OCI-LY3 (cell line): ENCODE measurements at regions not wholly inside any gene's neighbourhood (a gene's known extent, or its start where the extent isn't known, plus 50 kb on each side); places are given as distances from the start of the nearest gene placed in this dataset.
A peak's percentile ranks its signal among the peaks of the same experiment; 100 is the strongest.

Experiments
- H2AFZ ChIP-seq: fragments of 200-600, 300-600 bp; shearing (Covaris generic); 2 replicates; pipeline ENCODE4 v1.6.0; 2014; ENCODE audit warnings: antibody characterized with exemption, low read depth, low read length
- H3K27ac ChIP-seq: fragments of 200-600, 300-600 bp; sonication (generic); 2 replicates; pipeline ENCODE4 v1.5.1; 2014; ENCODE audit warnings: mild to moderate bottlenecking, low read length, moderate library complexity, mixed read lengths
- H3K27me3 ChIP-seq: fragments of 200-600, 300-600 bp; sonication (generic); 2 replicates; pipeline ENCODE4 v1.6.1; 2014; ENCODE audit warnings: low read depth, low read length, mixed read lengths
- H3K36me3 ChIP-seq: fragments of 200-600, 300-600 bp; sonication (generic); replicated peaks from 2 replicates; pipeline ENCODE3; 2014; ENCODE audit warnings: low read depth, low read length, mixed read lengths
- H3K4me1 ChIP-seq: fragments of 300-600, 200-600 bp; sonication (generic); 2 replicates; pipeline ENCODE4 v1.6.1; 2014; ENCODE audit warnings: low read length, mixed read lengths
- H3K4me2 ChIP-seq: fragments of 200-600, 300-600 bp; sonication (generic); 2 replicates; pipeline ENCODE4 v1.6.1; 2014; ENCODE audit warnings: low read length, mixed read lengths
- H3K4me3 ChIP-seq: fragments of 300-600, 200-600 bp; sonication (generic); 2 replicates; pipeline ENCODE4 v1.5.1; 2014; ENCODE audit warnings: antibody characterized with exemption, mild to moderate bottlenecking, low read length, moderate library complexity
- H3K79me2 ChIP-seq: fragments of 300-600, 200-600 bp; shearing (Covaris generic); 2 replicates; pipeline ENCODE4 v1.6.1; 2014; ENCODE audit warnings: mild to moderate bottlenecking, low read length, mixed read lengths
- H3K9ac ChIP-seq: fragments of 300-600, 200-600 bp; shearing (Covaris generic); 2 replicates; pipeline ENCODE4 v1.6.0; 2014; ENCODE audit warnings: mild to moderate bottlenecking, low read length, moderate library complexity
- H3K9me3 ChIP-seq: fragments of 200-600, 300-600 bp; shearing (Covaris generic); 2 replicates; pipeline ENCODE4 v1.6.1; 2014; ENCODE audit warnings: low read length, mixed read lengths; ENCODE audit not compliant: insufficient read depth
- H4K20me1 ChIP-seq: fragments of 200-600, 300-600 bp; sonication (generic); 2 replicates; pipeline ENCODE4 v1.6.1; 2016; ENCODE audit warnings: low read length, mixed read lengths; ENCODE audit not compliant: insufficient read depth
- CTCF ChIP-seq: fragments of 200-600, 300-600 bp; sonication (generic); IDR thresholded peaks from 2 replicates; pipeline ENCODE4 v1.5.1; 2014; ENCODE audit warnings: antibody characterized with exemption, low read length, low read depth
- EZH2phosphoT487 ChIP-seq: fragments of 200-600 bp; shearing (Covaris generic); IDR thresholded peaks from 2 replicates; pipeline ENCODE4 v1.6.1; 2018; ENCODE audit warnings: antibody characterized with exemption, mixed run types, low read depth

GRCh38 chr7:26508917-26509316, 217.3 kb downstream of the SNX10 start:
- H3K9ac ChIP-seq = peak overlapping the region; percentile 44; the same call in 1 of the 2 replicates
- H3K9me3 ChIP-seq = no peaks in the 10 kb centered on the region
- no peaks in the 10 kb centered on the region for H3K36me3 ChIP-seq
- H2AFZ ChIP-seq = peak overlapping the region; percentile 82
- H3K79me2 ChIP-seq = no peaks in the 10 kb centered on the region
- H4K20me1 ChIP-seq = no peaks in the 10 kb centered on the region
- peaks cover 24% of the 10 kb centered on the region for H3K4me1 ChIP-seq
- H3K4me2 ChIP-seq = peak overlapping the region; percentile 91
- no peaks in the 10 kb centered on the region for H3K27me3 ChIP-seq
- TF ChIP-seq CTCF (no peak), EZH2phosphoT487 (no peak)
- H3K4me3 ChIP-seq = peak overlapping the region; percentile 74
- H3K27ac ChIP-seq = peak overlapping the region; percentile 58; the same call in 1 of the 2 replicates

GRCh38 chr7:26510231-26510957, 218.7 kb downstream of the SNX10 start:
- Histone ChIP-seq H3K27me3 (no peaks in the 10 kb centered on the region), H3K27ac (no peak overlapping the region)

GRCh38 chr7:26511866-26512265, 220.2 kb downstream of the SNX10 start:
- TF ChIP-seq CTCF = no peak
- no peak for TF ChIP-seq EZH2phosphoT487
- Histone ChIP-seq H3K4me3 (no peak overlapping the region), H3K27me3 (no peaks in the 10 kb centered on the region), H2AFZ (no peak overlapping the region), H3K4me1 (peaks cover 31% of the 10 kb centered on the region), H3K27ac (no peak overlapping the region), H3K9ac (no peak overlapping the region), H4K20me1 (no peaks in the 10 kb centered on the region), H3K9me3 (no peaks in the 10 kb centered on the region), H3K4me2 (no peak overlapping the region), H3K36me3 (no peaks in the 10 kb centered on the region), H3K79me2 (no peaks in the 10 kb centered on the region)

More at GRCh38 chr7:26510231-26510957, 218.7 kb downstream of the SNX10 start:
- Histone ChIP-seq H2AFZ (no peak overlapping the region), H3K9ac (no peak overlapping the region), H4K20me1 (no peaks in the 10 kb centered on the region), H3K36me3 (no peaks in the 10 kb centered on the region), H3K4me1 (peaks cover 24% of the 10 kb centered on the region), H3K4me2 (no peak overlapping the region), H3K4me3 (no peak overlapping the region), H3K9me3 (no peaks in the 10 kb centered on the region), H3K79me2 (no peaks in the 10 kb centered on the region)
- no peak for TF ChIP-seq CTCF
- TF ChIP-seq EZH2phosphoT487 = no peak

- Histone ChIP-seq H3K27me3 (no peaks in the 10 kb centered on the region), H3K4me3 (no peak overlapping the region), H4K20me1 (no peaks in the 10 kb centered on the region), H3K27ac (no peak overlapping the region), H3K9ac (no peak overlapping the region), H3K4me1 (peaks cover 28% of the 10 kb centered on the region), H3K79me2 (no peaks in the 10 kb centered on the region), H3K4me2 (no peak overlapping the region), H3K9me3 (no peaks in the 10 kb centered on the region), H2AFZ (no peak overlapping the region), H3K36me3 (no peaks in the 10 kb centered on the region)
- TF ChIP-seq CTCF (no peak), EZH2phosphoT487 (no peak)
Observed at GRCh38 chr7:26512737-26513136, 221.1 kb downstream of the SNX10 start.
